ENCODE measurements at regions not wholly inside any gene's neighbourhood (a gene's known extent, or its start where the extent isn't known, plus 50 kb on each side); places are given as distances from the start of the nearest gene placed in this dataset.

- DNase-seq = no peak
- Histone ChIP-seq H3K9me3 (replicated peaks in 1 of 3) (no peaks in the 10 kb centered on the region), H3K4me1 (replicated peaks in 1 of 2) (no peaks in the 10 kb centered on the region), H3K36me3 (replicated peaks in 1 of 2) (no peaks in the 10 kb centered on the region), H3K27me3 (no peaks in the 10 kb centered on the region), H3K27ac (no peak overlapping the region), H3K4me3 (no peak overlapping the region)
- 70 to 79% (median 73%) methylated on average over 2 of the region's 2 CpGs for WGBS, 4 donors
- TF ChIP-seq CTCF (IDR thresholded peaks at IDR 0.05) (no peak), POLR2A (IDR thresholded peaks at IDR 0.05) (no peak)
- intact Hi-C loops (cut with DNase I) = no loop called here
These were observed 875.8 kb upstream of the SLIT2 start for GRCh38 chr4:19375931-19376330.

- Histone ChIP-seq H3K4me1 (replicated peaks in 1 of 2) (no peaks in the 10 kb centered on the region), H3K9me3 (replicated peaks in 1 of 3) (no peaks in the 10 kb centered on the region), H3K36me3 (replicated peaks in 1 of 2) (no peaks in the 10 kb centered on the region), H3K4me3 (no peak overlapping the region), H3K27me3 (no peaks in the 10 kb centered on the region), H3K27ac (no peak overlapping the region)
- intact Hi-C loops (cut with DNase I) = no loop called here
- no peak for DNase-seq
- 62 to 71% (median 69%) methylated on average over 4 of the region's 4 CpGs for WGBS, 4 donors
- no peak for TF ChIP-seq POLR2A (IDR thresholded peaks at IDR 0.05)
- no peak for TF ChIP-seq CTCF (IDR thresholded peaks at IDR 0.05)
These were observed 876.4 kb upstream of the SLIT2 start for GRCh38 chr4:19375136-19375804.

GRCh38 chr4:19372390-19372789 lies 879.3 kb upstream of the SLIT2 start:
- TF ChIP-seq POLR2A (IDR thresholded peaks at IDR 0.05) (no peak), CTCF (IDR thresholded peaks at IDR 0.05) (no peak)
- no peaks in the 10 kb centered on the region for H3K9me3 ChIP-seq (replicated peaks in 1 of 3)
- 90 to 100% (median 94%) methylated on average over 2 of the region's 2 CpGs; no CpG with 5 or more reads in 1 of the 4 donors for WGBS, 4 donors
- H3K4me3 ChIP-seq = no peak overlapping the region
- H3K36me3 ChIP-seq (replicated peaks in 1 of 2) = no peaks in the 10 kb centered on the region
- no peak overlapping the region for H3K27ac ChIP-seq
- intact Hi-C loops (cut with DNase I) = no loop called here
- H3K4me1 ChIP-seq (replicated peaks in 1 of 2) = no peaks in the 10 kb centered on the region
- no peaks in the 10 kb centered on the region for H3K27me3 ChIP-seq
- DNase-seq = no peak

- 77 to 82% (median 79%) methylated on average over 3 of the region's 3 CpGs for WGBS, 4 donors
- H3K27ac ChIP-seq = no peak overlapping the region
- H3K36me3 ChIP-seq (replicated peaks in 1 of 2) = no peaks in the 10 kb centered on the region
- intact Hi-C loops (cut with DNase I) = no loop called here
- TF ChIP-seq POLR2A (IDR thresholded peaks at IDR 0.05) (no peak), CTCF (IDR thresholded peaks at IDR 0.05) (no peak)
- no peak for DNase-seq
- no peaks in the 10 kb centered on the region for H3K4me1 ChIP-seq (replicated peaks in 1 of 2)
- H3K9me3 ChIP-seq (replicated peaks in 1 of 3) = no peaks in the 10 kb centered on the region
- H3K4me3 ChIP-seq = no peak overlapping the region
- H3K27me3 ChIP-seq = no peaks in the 10 kb centered on the region
These were observed 882.9 kb upstream of the SLIT2 start for GRCh38 chr4:19368800-19369199.

Measured in adrenal gland (tissue), 9 donors.